ENCODE measurements at regions not wholly inside any gene's neighbourhood (a gene's known extent, or its start where the extent isn't known, plus 50 kb on each side); places are given as distances from the start of the nearest gene placed in this dataset.
"Not testable (repeated sequence)": the region's sequence is repeated elsewhere in the genome, so short reads cannot be mapped to it uniquely, and the experiment has no call there.

DNA sequence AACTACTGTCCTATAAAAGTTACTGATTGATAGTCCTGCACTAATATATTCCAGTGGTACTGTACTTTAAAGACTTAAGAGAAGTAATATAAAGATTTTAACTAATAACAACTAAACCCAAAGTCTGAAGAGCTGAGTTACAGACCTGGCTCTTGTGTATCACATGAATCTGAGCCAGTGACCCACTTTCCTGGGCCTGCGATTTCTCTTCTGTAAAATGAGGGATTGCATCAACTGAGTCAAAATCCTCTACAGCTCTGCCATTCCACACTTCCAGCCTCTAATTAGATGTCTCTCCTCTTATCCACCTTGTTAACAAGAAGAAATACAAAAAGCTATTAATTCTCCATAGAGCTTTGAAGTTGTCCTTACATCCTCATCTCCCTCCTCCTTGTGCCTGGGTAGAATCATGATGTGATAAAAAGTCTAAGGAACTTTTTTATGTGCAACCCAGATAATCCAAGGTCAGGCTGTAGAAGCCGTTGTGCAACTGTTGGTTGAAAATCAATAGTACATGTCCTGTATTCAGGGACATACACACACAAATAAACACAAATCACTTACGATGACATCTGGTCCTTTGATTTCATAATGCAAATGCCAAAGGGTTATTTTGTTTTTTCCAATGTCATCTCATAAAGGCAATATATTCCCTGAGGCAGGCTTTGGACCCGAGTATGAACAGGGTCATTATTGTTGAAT lies 410.3 kb downstream of the KCNA4 start:
- ChIA-PET POLR2A (no interaction called here), CTCF (no interaction called here)
- Histone ChIP-seq H3K36me3 (ENCODE audit: control insufficient read depth in 4 of 4, insufficient read depth in 4 of 4, low read length in 3 of 4) (no peaks in the 10 kb centered on the region), H3K27me3 (replicated peaks in 2 of 5; ENCODE audit: control insufficient read depth in 4 of 5, insufficient read depth in 5 of 5, low read length in 4 of 5) (no peaks in the 10 kb centered on the region), H3K4me3 (ENCODE audit: control insufficient read depth in 1 of 7, extremely low read depth in 1 of 7, insufficient read depth in 4 of 7, low read depth in 2 of 7, low read length in 6 of 7) (no peak overlapping the region), H3K4me1 (ENCODE audit: control extremely low read depth in 1 of 4, control insufficient read depth in 4 of 4, insufficient read depth in 4 of 4, low read length in 3 of 4) (no peaks in the 10 kb centered on the region), H3K9me3 (ENCODE audit: control extremely low read depth in 1 of 5, control insufficient read depth in 4 of 5, insufficient read depth in 2 of 5, low read depth in 1 of 5, low read length in 4 of 5) (no peaks in the 10 kb centered on the region), H3K27ac (ENCODE audit: insufficient read depth in 1 of 2, low read depth in 1 of 2, low read length in 2 of 2, poor library complexity in 1 of 2, severe bottlenecking in 2 of 2) (no peak overlapping the region)
- WGBS (ENCODE audit: insufficient coverage) = 90% methylated on average over 3 of the region's 4 CpGs
- no peak for DNase-seq

DNA sequence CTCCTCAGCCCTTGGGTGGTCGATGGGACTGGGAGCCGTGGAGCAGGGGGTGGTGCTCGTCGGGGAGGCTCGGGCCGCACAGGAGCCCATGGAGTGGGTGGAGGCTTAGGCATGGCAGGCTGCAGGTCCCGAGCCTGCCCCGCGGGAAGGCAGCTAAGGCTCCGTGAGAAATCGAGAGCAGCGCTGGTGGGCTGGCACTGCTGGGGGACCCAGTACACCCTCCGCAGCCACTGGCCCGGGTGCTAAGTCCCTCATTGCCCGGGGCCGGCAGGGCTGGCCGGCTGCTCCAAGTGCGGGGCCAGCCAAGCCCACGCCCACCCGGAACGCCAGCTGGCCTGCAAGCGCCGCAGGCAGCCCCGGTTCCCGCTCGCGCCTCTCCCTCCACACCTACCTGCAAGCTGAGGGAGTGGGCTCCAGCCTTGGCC lies 416.7 kb downstream of the KCNA4 start:
- H3K9me3 ChIP-seq (ENCODE audit: control extremely low read depth in 1 of 5, control insufficient read depth in 4 of 5, insufficient read depth in 2 of 5, low read depth in 1 of 5, low read length in 4 of 5); H3K4me1 ChIP-seq (ENCODE audit: control extremely low read depth in 1 of 4, control insufficient read depth in 4 of 4, insufficient read depth in 4 of 4, low read length in 3 of 4); POLR2A ChIA-PET; H3K27me3 ChIP-seq (replicated peaks in 2 of 5; ENCODE audit: control insufficient read depth in 4 of 5, insufficient read depth in 5 of 5, low read length in 4 of 5); H3K4me3 ChIP-seq (ENCODE audit: control insufficient read depth in 1 of 7, extremely low read depth in 1 of 7, insufficient read depth in 4 of 7, low read depth in 2 of 7, low read length in 6 of 7); DNase-seq; H3K36me3 ChIP-seq (ENCODE audit: control insufficient read depth in 4 of 4, insufficient read depth in 4 of 4, low read length in 3 of 4); CTCF ChIA-PET; H3K27ac ChIP-seq (ENCODE audit: insufficient read depth in 1 of 2, low read depth in 1 of 2, low read length in 2 of 2, poor library complexity in 1 of 2, severe bottlenecking in 2 of 2): not testable (repeated sequence)
- over 99% methylated on average over 13 of the region's 27 CpGs for WGBS (ENCODE audit: insufficient coverage)

DNA sequence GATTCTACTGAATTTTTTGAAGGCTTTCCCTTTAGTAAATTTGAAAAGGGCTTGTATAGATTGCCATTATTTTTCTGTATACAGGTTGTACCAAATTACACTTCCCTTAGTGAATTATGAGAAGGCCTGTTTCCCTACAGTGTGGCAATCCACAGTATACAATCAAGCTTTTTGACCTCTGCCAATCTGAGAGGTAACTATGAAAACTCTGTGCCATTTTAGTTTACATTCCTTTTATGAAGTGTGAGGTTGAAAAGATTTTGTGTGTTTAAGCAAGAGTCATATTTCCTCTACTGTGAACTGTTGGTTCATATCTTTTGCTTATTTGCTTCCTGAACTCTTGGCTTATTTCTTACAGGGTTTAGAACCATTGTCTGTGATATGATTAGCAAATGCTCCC lies 432.5 kb downstream of the KCNA4 start:
- Histone ChIP-seq H3K9me3 (ENCODE audit: control extremely low read depth in 1 of 5, control insufficient read depth in 4 of 5, insufficient read depth in 2 of 5, low read depth in 1 of 5, low read length in 4 of 5) (no peaks in the 10 kb centered on the region), H3K27me3 (replicated peaks in 2 of 5; ENCODE audit: control insufficient read depth in 4 of 5, insufficient read depth in 5 of 5, low read length in 4 of 5) (no peaks in the 10 kb centered on the region), H3K4me1 (ENCODE audit: control extremely low read depth in 1 of 4, control insufficient read depth in 4 of 4, insufficient read depth in 4 of 4, low read length in 3 of 4) (no peaks in the 10 kb centered on the region), H3K36me3 (ENCODE audit: control insufficient read depth in 4 of 4, insufficient read depth in 4 of 4, low read length in 3 of 4) (no peaks in the 10 kb centered on the region), H3K4me3 (ENCODE audit: control insufficient read depth in 1 of 7, extremely low read depth in 1 of 7, insufficient read depth in 4 of 7, low read depth in 2 of 7, low read length in 6 of 7) (no peak overlapping the region), H3K27ac (ENCODE audit: insufficient read depth in 1 of 2, low read depth in 1 of 2, low read length in 2 of 2, poor library complexity in 1 of 2, severe bottlenecking in 2 of 2) (no peak overlapping the region)
- ChIA-PET POLR2A (no interaction called here), CTCF (no interaction called here)
- DNase-seq = no peak

DNA sequence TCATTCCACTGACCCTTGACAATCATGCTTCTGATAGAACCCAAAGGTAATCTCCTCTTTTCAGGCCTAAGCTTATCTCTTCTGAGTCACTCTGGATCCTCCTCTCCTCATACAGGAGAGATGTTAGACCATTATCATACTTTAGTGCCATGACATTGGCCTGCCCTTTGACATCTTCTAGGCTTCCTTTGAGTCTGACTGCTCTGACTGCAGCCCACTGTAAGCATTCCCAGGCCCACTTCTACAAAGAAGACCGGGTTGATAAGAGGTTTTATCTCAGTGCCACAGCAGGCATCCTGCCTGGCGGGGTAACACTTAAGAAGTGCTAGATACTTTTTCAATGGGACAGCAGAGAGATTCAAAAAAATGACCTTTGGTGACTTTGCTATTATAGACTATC lies 438.0 kb downstream of the KCNA4 start:
- ChIA-PET CTCF (no interaction called here), POLR2A (no interaction called here)
- no peaks in the 10 kb centered on the region for H3K27me3 ChIP-seq (replicated peaks in 2 of 5; ENCODE audit: control insufficient read depth in 4 of 5, insufficient read depth in 5 of 5, low read length in 4 of 5)
- 78% methylated on average over 1 of the region's 2 CpGs for WGBS (ENCODE audit: insufficient coverage)
- H3K36me3 ChIP-seq (ENCODE audit: control insufficient read depth in 4 of 4, insufficient read depth in 4 of 4, low read length in 3 of 4) = no peaks in the 10 kb centered on the region
- H3K4me3 ChIP-seq (ENCODE audit: control insufficient read depth in 1 of 7, extremely low read depth in 1 of 7, insufficient read depth in 4 of 7, low read depth in 2 of 7, low read length in 6 of 7) = no peak overlapping the region
- no peak for DNase-seq
- H3K9me3 ChIP-seq (ENCODE audit: control extremely low read depth in 1 of 5, control insufficient read depth in 4 of 5, insufficient read depth in 2 of 5, low read depth in 1 of 5, low read length in 4 of 5) = no peaks in the 10 kb centered on the region
- no peaks in the 10 kb centered on the region for H3K4me1 ChIP-seq (ENCODE audit: control extremely low read depth in 1 of 4, control insufficient read depth in 4 of 4, insufficient read depth in 4 of 4, low read length in 3 of 4)
- no peak overlapping the region for H3K27ac ChIP-seq (ENCODE audit: insufficient read depth in 1 of 2, low read depth in 1 of 2, low read length in 2 of 2, poor library complexity in 1 of 2, severe bottlenecking in 2 of 2)

DNA sequence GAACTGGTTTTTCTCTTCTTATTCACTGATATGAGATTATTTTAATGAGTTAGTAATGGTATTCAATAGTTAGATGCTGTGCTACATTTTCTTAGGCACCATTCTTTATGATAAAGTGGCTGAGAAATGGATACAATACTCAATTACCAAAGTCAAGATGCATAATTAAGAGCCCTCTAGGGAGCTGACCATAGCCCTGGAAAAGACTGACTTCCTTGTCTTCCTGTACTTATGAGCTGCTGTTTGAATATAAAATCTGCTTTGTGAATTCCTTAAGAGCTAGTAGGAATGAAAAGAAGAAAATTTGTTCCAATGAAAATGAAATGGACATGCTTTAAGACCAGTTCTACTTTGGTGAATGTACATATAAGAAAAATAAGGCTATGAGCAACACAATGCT lies 452.3 kb downstream of the KCNA4 start:
- no peaks in the 10 kb centered on the region for H3K9me3 ChIP-seq (ENCODE audit: control extremely low read depth in 1 of 5, control insufficient read depth in 4 of 5, insufficient read depth in 2 of 5, low read depth in 1 of 5, low read length in 4 of 5)
- ChIA-PET POLR2A (no interaction called here), CTCF (no interaction called here)
- no peaks in the 10 kb centered on the region for H3K4me1 ChIP-seq (ENCODE audit: control extremely low read depth in 1 of 4, control insufficient read depth in 4 of 4, insufficient read depth in 4 of 4, low read length in 3 of 4)
- H3K36me3 ChIP-seq (ENCODE audit: control insufficient read depth in 4 of 4, insufficient read depth in 4 of 4, low read length in 3 of 4) = no peaks in the 10 kb centered on the region
- no peaks in the 10 kb centered on the region for H3K27me3 ChIP-seq (replicated peaks in 2 of 5; ENCODE audit: control insufficient read depth in 4 of 5, insufficient read depth in 5 of 5, low read length in 4 of 5)
- no peak overlapping the region for H3K27ac ChIP-seq (ENCODE audit: insufficient read depth in 1 of 2, low read depth in 1 of 2, low read length in 2 of 2, poor library complexity in 1 of 2, severe bottlenecking in 2 of 2)
- H3K4me3 ChIP-seq (ENCODE audit: control insufficient read depth in 1 of 7, extremely low read depth in 1 of 7, insufficient read depth in 4 of 7, low read depth in 2 of 7, low read length in 6 of 7) = no peak overlapping the region
- DNase-seq = no peak

DNA sequence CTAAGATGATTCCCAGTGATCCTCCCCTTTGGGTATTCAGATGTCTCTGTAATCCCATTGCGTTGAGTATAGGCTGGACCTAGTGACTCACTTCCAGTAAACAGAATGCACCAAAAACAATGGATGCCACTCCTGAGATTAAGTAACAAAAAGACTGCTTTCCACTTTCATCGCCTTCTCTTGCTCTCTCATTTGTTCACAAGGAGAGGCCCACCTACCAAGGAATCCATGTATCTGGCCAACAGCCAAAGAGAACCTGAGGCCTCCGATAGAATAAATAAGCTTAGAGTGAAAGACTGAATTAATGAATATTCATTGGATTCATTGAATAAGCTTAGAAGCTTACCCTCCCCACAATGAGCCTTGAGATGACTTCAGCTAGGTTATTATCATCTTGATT lies 454.6 kb downstream of the KCNA4 start:
- Histone ChIP-seq H3K27ac (ENCODE audit: insufficient read depth in 1 of 2, low read depth in 1 of 2, low read length in 2 of 2, poor library complexity in 1 of 2, severe bottlenecking in 2 of 2) (no peak overlapping the region), H3K4me3 (ENCODE audit: control insufficient read depth in 1 of 7, extremely low read depth in 1 of 7, insufficient read depth in 4 of 7, low read depth in 2 of 7, low read length in 6 of 7) (no peak overlapping the region), H3K36me3 (ENCODE audit: control insufficient read depth in 4 of 4, insufficient read depth in 4 of 4, low read length in 3 of 4) (no peaks in the 10 kb centered on the region), H3K9me3 (ENCODE audit: control extremely low read depth in 1 of 5, control insufficient read depth in 4 of 5, insufficient read depth in 2 of 5, low read depth in 1 of 5, low read length in 4 of 5) (no peaks in the 10 kb centered on the region), H3K27me3 (replicated peaks in 2 of 5; ENCODE audit: control insufficient read depth in 4 of 5, insufficient read depth in 5 of 5, low read length in 4 of 5) (no peaks in the 10 kb centered on the region), H3K4me1 (ENCODE audit: control extremely low read depth in 1 of 4, control insufficient read depth in 4 of 4, insufficient read depth in 4 of 4, low read length in 3 of 4) (no peaks in the 10 kb centered on the region)
- POLR2A ChIA-PET = no interaction called here
- no peak for DNase-seq
- CTCF ChIA-PET = no interaction called here
- 50% methylated on average over 2 of the region's 3 CpGs for WGBS (ENCODE audit: insufficient coverage)

DNA sequence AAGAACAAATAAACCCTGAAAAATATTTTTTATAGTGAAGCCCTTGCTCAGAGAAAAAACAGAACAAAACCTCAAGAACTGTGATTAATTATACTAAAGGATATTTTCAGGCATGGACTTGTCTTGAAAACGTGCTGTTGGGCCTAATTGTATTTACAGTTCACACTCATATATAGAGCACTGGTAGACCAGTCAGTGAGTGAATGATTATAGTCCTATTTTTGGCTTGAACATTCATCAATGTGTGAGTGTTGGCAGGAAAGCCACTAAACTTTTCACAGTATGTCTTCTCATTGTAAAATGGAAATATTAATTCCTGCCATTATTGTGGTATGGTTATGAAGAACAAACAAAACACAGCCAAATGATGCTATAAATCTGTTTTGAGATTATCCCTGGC lies 462.8 kb downstream of the KCNA4 start:
- no peaks in the 10 kb centered on the region for H3K36me3 ChIP-seq (ENCODE audit: control insufficient read depth in 4 of 4, insufficient read depth in 4 of 4, low read length in 3 of 4)
- DNase-seq = no peak
- no peaks in the 10 kb centered on the region for H3K9me3 ChIP-seq (ENCODE audit: control extremely low read depth in 1 of 5, control insufficient read depth in 4 of 5, insufficient read depth in 2 of 5, low read depth in 1 of 5, low read length in 4 of 5)
- CTCF ChIA-PET = no interaction called here
- no peaks in the 10 kb centered on the region for H3K4me1 ChIP-seq (ENCODE audit: control extremely low read depth in 1 of 4, control insufficient read depth in 4 of 4, insufficient read depth in 4 of 4, low read length in 3 of 4)
- no peak overlapping the region for H3K27ac ChIP-seq (ENCODE audit: insufficient read depth in 1 of 2, low read depth in 1 of 2, low read length in 2 of 2, poor library complexity in 1 of 2, severe bottlenecking in 2 of 2)
- POLR2A ChIA-PET = interaction anchor here (0.7 kb wide), 1 partner anchor 81 kb away, joined by 5 read pairs; no protein-coding TSS in a partner anchor
- no peak overlapping the region for H3K4me3 ChIP-seq (ENCODE audit: control insufficient read depth in 1 of 7, extremely low read depth in 1 of 7, insufficient read depth in 4 of 7, low read depth in 2 of 7, low read length in 6 of 7)
- H3K27me3 ChIP-seq (replicated peaks in 2 of 5; ENCODE audit: control insufficient read depth in 4 of 5, insufficient read depth in 5 of 5, low read length in 4 of 5) = no peaks in the 10 kb centered on the region
- WGBS (ENCODE audit: insufficient coverage) = no CpG with 5 or more reads among the region's 1 CpG
